ENCODE measurements at regions not wholly inside any gene's neighbourhood (a gene's known extent, or its start where the extent isn't known, plus 50 kb on each side); places are given as distances from the start of the nearest gene placed in this dataset.
"Not testable (repeated sequence)": the region's sequence is repeated elsewhere in the genome, so short reads cannot be mapped to it uniquely, and the experiment has no call there.

GRCh38 chr5:53369681-53370080, 110.7 kb upstream of the FST start:
- DNase-seq = no peak

GRCh38 chr5:53373451-53374158, 106.8 kb upstream of the FST start:
- DNase-seq = peak in 1 of 5 experiments; percentile 1

- DNase-seq = no peak
These were observed 103.6 kb upstream of the FST start for GRCh38 chr5:53376853-53377252.

GRCh38 chr5:53378190-53378589, 102.2 kb upstream of the FST start:
- no peak for DNase-seq

- no peak for DNase-seq
These were observed 101.7 kb upstream of the FST start for GRCh38 chr5:53378590-53379247.

GRCh38 chr5:53386341-53386740, 94.1 kb upstream of the FST start:
- DNase-seq = no peak

- no peak for DNase-seq
These were observed 91.3 kb upstream of the FST start for GRCh38 chr5:53389093-53389492.

- no peak for DNase-seq
These were observed 88.4 kb upstream of the FST start for GRCh38 chr5:53392073-53392472.

GRCh38 chr5:53394808-53395207, 85.6 kb upstream of the FST start:
- DNase-seq = no peak

- no peak for DNase-seq
These were observed 83.2 kb upstream of the FST start for GRCh38 chr5:53397141-53397757.

- DNase-seq = no peak
These were observed 82.6 kb upstream of the FST start for GRCh38 chr5:53397845-53398244.

- no peak for DNase-seq
These were observed 80.3 kb upstream of the FST start for GRCh38 chr5:53399926-53400697.

- DNase-seq = no peak
These were observed 77.1 kb upstream of the FST start for GRCh38 chr5:53403291-53403690.

- DNase-seq = no peak
These were observed 76.7 kb upstream of the FST start for GRCh38 chr5:53403758-53404157.

- DNase-seq = no peak
These were observed 75.0 kb upstream of the FST start for GRCh38 chr5:53405396-53405795.

- DNase-seq = no peak
These were observed 73.7 kb upstream of the FST start for GRCh38 chr5:53406630-53407316.

GRCh38 chr5:53407373-53407772, 73.1 kb upstream of the FST start:
- no peak for DNase-seq

GRCh38 chr5:53411388-53411787, 69.0 kb upstream of the FST start:
- DNase-seq = no peak

- DNase-seq = not testable (repeated sequence)
These were observed 67.9 kb upstream of the FST start for GRCh38 chr5:53412499-53412898.

GRCh38 chr5:53416144-53416738, 64.2 kb upstream of the FST start:
- DNase-seq = peak in 1 of 5 experiments; percentile 15

GRCh38 chr5:53418409-53418808, 62.0 kb upstream of the FST start:
- DNase-seq = no peak

Data from T-helper 2 cell (primary cell).